ENCODE measurements at regions not wholly inside any gene's neighbourhood (a gene's known extent, or its start where the extent isn't known, plus 50 kb on each side); places are given as distances from the start of the nearest gene placed in this dataset.

GRCh38 chr4:43690116-43690515 lies 758.5 kb downstream of the KCTD8 start:
- Histone ChIP-seq H3K27me3 (ENCODE audit: control insufficient read depth, insufficient read depth, low read length) (no peaks in the 10 kb centered on the region), H3K27ac (ENCODE audit: low read depth, low read length) (no peak overlapping the region), H3K9me3 (ENCODE audit: control insufficient read depth, insufficient read depth, low read length) (no peaks in the 10 kb centered on the region), H3K4me3 (ENCODE audit: low read depth, low read length) (no peak overlapping the region)
- TF ChIP-seq CTCF (IDR thresholded peaks at IDR 0.05; ENCODE audit: low read depth, low read length): no peak
- CTCF ChIA-PET: no interaction called here
- POLR2A ChIA-PET: no interaction called here
- DNase-seq (ENCODE audit: low read depth, low spot score): peak; percentile 1

GRCh38 chr4:43693876-43694275 lies 754.7 kb downstream of the KCTD8 start:
- ChIA-PET POLR2A (no interaction called here), CTCF (no interaction called here)
- no peak for TF ChIP-seq CTCF (IDR thresholded peaks at IDR 0.05; ENCODE audit: low read depth, low read length)
- no peak overlapping the region for H3K27ac ChIP-seq (ENCODE audit: low read depth, low read length)
- peaks cover 4% of the 10 kb centered on the region; the same call in 1 of the 2 replicates for H3K9me3 ChIP-seq (ENCODE audit: control insufficient read depth, insufficient read depth, low read length)
- H3K27me3 ChIP-seq (ENCODE audit: control insufficient read depth, insufficient read depth, low read length): no peaks in the 10 kb centered on the region
- no peak for DNase-seq (ENCODE audit: low read depth, low spot score)
- H3K4me3 ChIP-seq (ENCODE audit: low read depth, low read length): no peak overlapping the region

GRCh38 chr4:43709443-43709842 lies 739.2 kb downstream of the KCTD8 start:
- ChIA-PET CTCF (no interaction called here), POLR2A (no interaction called here)
- H3K27me3 ChIP-seq (ENCODE audit: control insufficient read depth, insufficient read depth, low read length): no peaks in the 10 kb centered on the region
- H3K27ac ChIP-seq (ENCODE audit: low read depth, low read length): no peak overlapping the region
- no peak for DNase-seq (ENCODE audit: low read depth, low spot score)
- no peak overlapping the region for H3K4me3 ChIP-seq (ENCODE audit: low read depth, low read length)
- TF ChIP-seq CTCF (IDR thresholded peaks at IDR 0.05; ENCODE audit: low read depth, low read length): no peak
- H3K9me3 ChIP-seq (ENCODE audit: control insufficient read depth, insufficient read depth, low read length): no peaks in the 10 kb centered on the region

GRCh38 chr4:43716721-43717395 lies 731.8 kb downstream of the KCTD8 start:
- Histone ChIP-seq H3K4me3 (ENCODE audit: low read depth, low read length) (no peak overlapping the region), H3K27ac (ENCODE audit: low read depth, low read length) (no peak overlapping the region), H3K27me3 (ENCODE audit: control insufficient read depth, insufficient read depth, low read length) (no peaks in the 10 kb centered on the region), H3K9me3 (ENCODE audit: control insufficient read depth, insufficient read depth, low read length) (no peaks in the 10 kb centered on the region)
- POLR2A ChIA-PET: no interaction called here
- CTCF ChIA-PET: no interaction called here
- TF ChIP-seq CTCF (IDR thresholded peaks at IDR 0.05; ENCODE audit: low read depth, low read length): no peak
- no peak for DNase-seq (ENCODE audit: low read depth, low spot score)

- no peaks in the 10 kb centered on the region for H3K27me3 ChIP-seq (ENCODE audit: control insufficient read depth, insufficient read depth, low read length)
- H3K4me3 ChIP-seq (ENCODE audit: low read depth, low read length): no peak overlapping the region
- DNase-seq (ENCODE audit: low read depth, low spot score): no peak
- no peak overlapping the region for H3K27ac ChIP-seq (ENCODE audit: low read depth, low read length)
- no peak for TF ChIP-seq CTCF (IDR thresholded peaks at IDR 0.05; ENCODE audit: low read depth, low read length)
- ChIA-PET CTCF (no interaction called here), POLR2A (no interaction called here)
- no peaks in the 10 kb centered on the region for H3K9me3 ChIP-seq (ENCODE audit: control insufficient read depth, insufficient read depth, low read length)
Measured at GRCh38 chr4:43718369-43718768, 730.2 kb downstream of the KCTD8 start.
